ENCODE measurements at regions not wholly inside any gene's neighbourhood (a gene's known extent, or its start where the extent isn't known, plus 50 kb on each side); places are given as distances from the start of the nearest gene placed in this dataset.
"Not testable (repeated sequence)": the region's sequence is repeated elsewhere in the genome, so short reads cannot be mapped to it uniquely, and the experiment has no call there.

- peak; percentile 26; the same call in 1 of the 2 replicates for TF ChIP-seq FOSL2 (IDR thresholded peaks at IDR 0.05; ENCODE audit: borderline replicate concordance, low read depth)
- TF ChIP-seq TEAD4 (IDR thresholded peaks at IDR 0.05; ENCODE audit: borderline replicate concordance, insufficient read depth): no peak; the same call in 1 of the 2 replicates
- no peak; the same call in 1 of the 2 replicates for TF ChIP-seq PBX3 (IDR thresholded peaks at IDR 0.05)
- TF ChIP-seq NRF1 (IDR thresholded peaks at IDR 0.05; ENCODE audit: low read depth, low read length): no peak
- TF ChIP-seq, protein P1, sequence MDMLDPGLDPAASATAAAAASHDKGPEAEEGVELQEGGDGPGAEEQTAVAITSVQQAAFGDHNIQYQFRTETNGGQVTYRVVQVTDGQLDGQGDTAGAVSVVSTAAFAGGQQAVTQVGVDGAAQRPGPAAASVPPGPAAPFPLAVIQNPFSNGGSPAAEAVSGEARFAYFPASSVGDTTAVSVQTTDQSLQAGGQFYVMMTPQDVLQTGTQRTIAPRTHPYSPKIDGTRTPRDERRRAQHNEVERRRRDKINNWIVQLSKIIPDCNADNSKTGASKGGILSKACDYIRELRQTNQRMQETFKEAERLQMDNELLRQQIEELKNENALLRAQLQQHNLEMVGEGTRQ (IDR thresholded peaks at IDR 0.05; ENCODE audit: borderline replicate concordance, low read depth, low read length): no peak
Measured at GRCh38 chr11:96748639-96749370, 359.0 kb downstream of the JRKL start (continued).

DNA sequence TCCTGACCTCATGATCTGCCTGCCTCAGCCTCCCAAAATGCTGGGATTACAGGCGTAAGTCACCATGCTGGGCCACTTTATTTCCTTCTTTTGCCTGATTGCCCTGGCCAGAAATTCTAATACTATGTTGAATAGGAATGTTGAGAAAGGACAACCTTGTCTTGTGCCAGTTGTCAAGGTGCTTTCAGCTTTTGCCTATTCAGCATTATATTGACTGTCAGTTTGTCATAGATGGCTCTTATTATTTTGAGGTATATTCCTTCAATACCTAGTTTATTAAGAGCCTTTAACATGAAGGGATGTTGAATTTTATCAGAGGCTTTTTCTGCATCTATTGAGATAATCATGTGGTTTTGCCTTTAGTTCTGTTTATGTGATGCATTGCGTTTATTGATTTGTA lies 362.0 kb downstream of the JRKL start:
- H3K4me3 ChIP-seq (ENCODE audit: low read depth in 2 of 2, low read length in 1 of 2); H3K9me3 ChIP-seq; H3K9me2 ChIP-seq; H3K27ac ChIP-seq (ENCODE audit: low read depth in 2 of 2, low read length in 1 of 2); H3K9ac ChIP-seq; H3K79me2 ChIP-seq (ENCODE audit: insufficient read depth); H3K36me3 ChIP-seq (replicated peaks in 1 of 2; ENCODE audit: control insufficient read depth in 1 of 2, insufficient read depth in 2 of 2, low read length in 1 of 2); DNase-seq; POLR2A ChIA-PET; H3K4me2 ChIP-seq; H3K27me3 ChIP-seq (ENCODE audit: insufficient read depth); H2AFZ ChIP-seq (ENCODE audit: low read depth); CTCF ChIA-PET; H4K20me1 ChIP-seq (ENCODE audit: insufficient read depth): not testable (repeated sequence)
- peaks cover 14% of the 10 kb centered on the region for H3F3A ChIP-seq (replicated peaks; ENCODE audit: insufficient read depth)
- WGBS (ENCODE audit: low lambda C conversion rate): 87% methylated on average over 2 of the region's 2 CpGs
- peaks cover 0 to 23% of the 10 kb centered on the region in 2 experiments; a peak in 2 of 4 replicates for H3K4me1 ChIP-seq (ENCODE audit: control insufficient read depth in 1 of 2, insufficient read depth in 2 of 2, low read depth in 1 of 2, low read length in 1 of 2)

DNA sequence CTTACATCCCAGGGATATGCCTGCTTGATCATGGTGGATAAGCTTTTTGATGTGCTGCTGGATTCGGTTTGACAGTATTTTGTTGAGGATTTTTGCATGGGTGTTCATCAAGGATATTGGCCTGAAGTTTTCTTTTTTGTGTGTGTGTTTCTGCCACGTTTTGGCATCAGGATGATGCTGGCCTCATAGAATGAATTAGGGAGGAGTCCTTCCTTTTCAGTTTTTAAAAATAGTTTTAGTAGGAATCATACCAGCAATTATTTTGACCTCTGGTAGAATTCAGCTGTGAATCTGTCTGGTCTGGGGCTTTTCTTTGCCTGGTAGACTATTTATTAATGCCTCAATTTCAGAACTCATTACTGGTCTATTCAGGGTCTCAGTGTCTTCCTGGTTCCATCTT lies 362.4 kb downstream of the JRKL start:
- peaks cover 14% of the 10 kb centered on the region for H3F3A ChIP-seq (replicated peaks; ENCODE audit: insufficient read depth)
- no peaks in the 10 kb centered on the region for H3K36me3 ChIP-seq (replicated peaks in 1 of 2; ENCODE audit: control insufficient read depth in 1 of 2, insufficient read depth in 2 of 2, low read length in 1 of 2)
- H3K4me1 ChIP-seq (ENCODE audit: control insufficient read depth in 1 of 2, insufficient read depth in 2 of 2, low read depth in 1 of 2, low read length in 1 of 2): peaks cover 0 to 23% of the 10 kb centered on the region in 2 experiments; a peak in 2 of 4 replicates
- ChIA-PET CTCF (no interaction called here), POLR2A (no interaction called here)
- H3K4me3 ChIP-seq (ENCODE audit: low read depth in 2 of 2, low read length in 1 of 2): no peak overlapping the region
- no peak overlapping the region for H3K4me2 ChIP-seq
- 27% methylated on average over 2 of the region's 2 CpGs for WGBS (ENCODE audit: low lambda C conversion rate)
- no peak for DNase-seq
- H3K27ac ChIP-seq (ENCODE audit: low read depth in 2 of 2, low read length in 1 of 2): no peak overlapping the region
- H3K9me3 ChIP-seq: no peaks in the 10 kb centered on the region
- no peaks in the 10 kb centered on the region for H4K20me1 ChIP-seq (ENCODE audit: insufficient read depth)
- H3K27me3 ChIP-seq (ENCODE audit: insufficient read depth): no peaks in the 10 kb centered on the region
- H2AFZ ChIP-seq (ENCODE audit: low read depth): no peak overlapping the region
- TF ChIP-seq YY1 (IDR thresholded peaks at IDR 0.05; ENCODE audit: low read depth): no peak
- no peak for TF ChIP-seq NFIC (IDR thresholded peaks at IDR 0.05; ENCODE audit: borderline replicate concordance)
- TF ChIP-seq ELF1 (IDR thresholded peaks at IDR 0.05): no peak
- no peak for TF ChIP-seq RAD21 (IDR thresholded peaks at IDR 0.05; ENCODE audit: low read length)
- no peak overlapping the region for H3K9ac ChIP-seq
- H3K9me2 ChIP-seq: no peaks in the 10 kb centered on the region
- H3K79me2 ChIP-seq (ENCODE audit: insufficient read depth): no peaks in the 10 kb centered on the region

All from SK-N-SH (cell line).